HG03575 (cell line): ENCODE measurements at regions not wholly inside any gene's neighbourhood (a gene's known extent, or its start where the extent isn't known, plus 50 kb on each side); places are given as distances from the start of the nearest gene placed in this dataset.

Experiments
- ATAC-seq: cut with Tn5 transposase; IDR thresholded peaks from one replicate; pipeline ENCODE4 v1.9.1; 2021; ENCODE audit not compliant: unreplicated experiment, insufficient number of reproducible peaks, low FRiP score; ENCODE audit errors: extremely low read depth

GRCh38 chr5:1952021-1952420, 69.3 kb upstream of the IRX4 start:
- no peak for ATAC-seq

- ATAC-seq: no peak
Measured at GRCh38 chr5:1951165-1951816, 68.6 kb upstream of the IRX4 start.

DNA sequence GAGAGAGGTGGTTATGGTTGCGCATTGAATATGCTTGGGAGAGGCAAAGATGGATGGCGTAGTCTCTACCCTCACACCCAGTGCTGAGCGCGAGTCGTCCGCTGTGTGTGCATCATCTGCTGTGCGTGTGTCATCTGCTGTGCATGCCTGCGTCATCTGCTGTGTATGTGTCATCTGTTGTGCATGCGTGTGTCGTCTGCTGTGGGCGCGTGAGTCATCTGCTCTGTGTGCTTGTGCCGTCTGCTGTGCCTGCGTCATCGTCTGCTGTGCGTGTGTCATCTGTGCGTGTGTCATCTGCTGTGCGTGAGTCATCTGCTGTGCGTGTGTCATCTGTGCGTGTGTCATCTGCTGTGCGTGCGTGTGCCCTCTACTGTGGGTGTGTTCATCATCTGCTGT, 68.0 kb upstream of the IRX4 start:
- no peak for ATAC-seq

GRCh38 chr5:1950096-1950707, 67.5 kb upstream of the IRX4 start:
- ATAC-seq: no peak

- ATAC-seq: no peak
Measured at GRCh38 chr5:1949253-1949652, 66.5 kb upstream of the IRX4 start.

DNA sequence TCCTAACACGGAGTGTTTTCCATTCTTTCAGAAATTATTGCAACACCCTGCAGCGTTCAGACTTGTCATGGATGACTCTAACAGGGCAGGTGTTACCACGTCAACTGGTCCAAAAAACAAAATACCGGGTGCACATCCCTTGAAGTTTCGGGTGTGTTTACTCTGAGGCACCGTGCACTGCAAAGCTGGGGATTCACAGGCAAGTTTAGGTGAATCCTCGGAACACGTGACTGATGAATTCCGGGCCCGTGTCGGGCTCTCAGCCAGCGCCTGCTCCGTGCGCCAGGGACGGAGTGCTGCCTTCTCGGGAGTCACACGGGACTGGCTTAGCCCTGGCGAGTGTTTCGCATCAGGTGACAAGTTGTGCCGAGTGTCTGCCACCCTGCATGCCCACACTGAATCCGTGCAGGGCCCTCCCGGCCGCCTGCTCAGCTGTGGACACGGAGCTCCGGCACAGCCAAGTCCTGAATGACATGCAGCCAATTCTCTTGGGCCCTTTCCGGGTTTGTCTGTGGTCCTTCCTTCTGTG, 66.0 kb upstream of the IRX4 start:
- ATAC-seq: no peak

DNA sequence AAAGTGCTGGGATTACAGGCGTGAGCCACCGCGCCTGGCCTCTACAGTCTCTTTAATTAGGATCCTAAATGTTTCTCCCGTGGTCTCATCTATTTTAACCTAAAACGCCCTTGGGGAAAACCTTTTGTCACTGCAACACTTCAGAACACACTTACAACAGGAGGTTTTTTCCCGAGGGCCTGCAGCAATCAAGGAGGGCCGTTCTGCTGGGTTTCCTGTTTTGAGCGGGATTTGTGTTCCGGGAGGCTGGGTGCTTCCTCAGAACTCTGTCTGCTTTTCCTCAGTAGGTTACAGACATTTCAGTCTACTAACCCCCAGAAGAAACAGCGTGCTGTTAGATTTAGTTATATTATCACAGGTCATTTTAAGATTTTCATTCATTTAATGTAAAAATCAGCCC, 65.4 kb upstream of the IRX4 start:
- no peak for ATAC-seq

DNA sequence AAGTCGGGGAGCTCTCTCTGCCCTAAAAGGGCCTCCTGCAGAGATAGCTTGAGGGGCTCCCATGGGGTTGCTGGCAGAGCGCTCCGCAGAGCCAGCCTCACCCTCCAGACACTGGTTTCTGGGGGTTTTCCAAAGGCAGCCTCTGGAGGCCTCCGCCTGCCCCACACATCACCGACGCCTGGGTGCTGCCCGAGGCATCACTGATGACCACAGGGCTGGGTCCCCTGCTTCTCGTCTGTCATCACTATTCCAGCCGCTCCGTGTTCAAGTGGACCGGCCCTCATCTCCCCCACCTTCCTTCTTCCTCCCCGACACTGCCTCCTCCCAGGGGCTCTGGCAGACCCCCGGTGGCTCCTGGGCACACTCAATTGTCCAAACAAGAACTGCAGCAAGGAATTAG, 64.1 kb upstream of the IRX4 start:
- no peak for ATAC-seq

DNA sequence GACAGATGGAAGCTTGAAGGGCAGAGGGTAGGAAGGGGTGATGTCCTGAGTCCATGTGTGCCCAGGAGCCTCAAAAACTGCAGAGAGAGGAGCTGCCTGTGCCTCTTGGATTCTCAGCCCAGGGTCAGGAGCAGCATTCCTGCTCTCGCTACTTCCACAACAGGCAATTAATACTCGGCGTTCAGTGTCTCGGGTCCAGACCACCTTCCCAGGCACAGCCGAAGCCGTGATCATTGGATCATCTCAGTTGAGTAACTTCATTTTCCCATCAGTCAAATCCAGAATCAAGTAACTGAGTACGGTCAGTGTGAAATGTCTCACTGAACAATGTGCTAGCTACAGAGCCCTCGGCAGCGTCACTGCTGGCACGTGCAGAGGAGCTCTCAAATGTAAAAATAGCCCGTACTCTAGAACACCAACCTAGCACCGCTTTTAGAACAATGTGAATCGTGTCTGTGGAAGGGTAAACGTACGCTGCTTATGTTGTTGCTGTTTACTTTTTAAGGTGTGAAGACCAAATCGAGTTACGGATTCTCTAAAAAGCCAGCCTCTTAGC, 63.5 kb upstream of the IRX4 start:
- no peak for ATAC-seq

- ATAC-seq: no peak
Measured at GRCh38 chr5:1945606-1946005, 62.9 kb upstream of the IRX4 start.

GRCh38 chr5:1944408-1944807, 61.7 kb upstream of the IRX4 start:
- ATAC-seq: no peak

DNA sequence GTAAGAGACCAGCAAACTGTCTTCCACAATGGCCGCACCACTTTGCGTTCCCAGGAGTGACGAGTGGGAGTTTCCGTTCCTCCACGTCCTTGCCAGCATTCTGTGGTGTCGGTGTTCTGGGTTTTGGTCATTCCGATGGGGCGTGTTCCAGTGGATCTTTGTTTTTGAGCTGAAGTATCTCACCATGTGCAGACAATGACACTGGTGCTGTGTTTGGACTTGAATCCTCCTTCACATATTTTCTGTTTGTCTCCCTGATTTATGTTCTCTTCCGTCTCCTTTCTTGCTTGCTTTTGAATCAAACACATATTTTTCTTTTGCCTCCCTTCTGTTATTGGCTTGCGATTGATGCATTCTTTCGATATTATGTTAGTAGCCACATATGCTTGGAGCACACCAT, 60.8 kb upstream of the IRX4 start:
- ATAC-seq: no peak

DNA sequence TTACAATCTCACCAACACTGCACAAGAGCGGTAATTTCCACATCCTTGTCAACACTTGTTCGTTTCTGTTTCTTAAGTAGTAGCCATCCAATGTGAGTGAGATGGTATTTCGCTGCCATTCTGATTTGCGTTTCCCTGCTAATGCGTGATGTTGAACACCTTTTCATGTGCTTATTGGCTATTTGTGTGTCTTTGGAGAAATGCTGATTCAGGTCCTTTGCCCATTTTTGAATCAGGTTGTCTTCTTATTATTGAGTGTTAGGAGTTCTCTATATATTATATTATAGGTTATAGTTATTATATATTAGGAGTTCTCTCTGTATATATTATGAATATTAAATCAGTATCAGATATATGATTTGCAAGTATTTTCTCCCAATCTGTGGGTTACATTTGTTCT, 59.9 kb upstream of the IRX4 start:
- ATAC-seq: no peak

GRCh38 chr5:1942158-1942557, 59.4 kb upstream of the IRX4 start:
- ATAC-seq: no peak

- ATAC-seq: no peak
Measured at GRCh38 chr5:1939256-1939655, 56.5 kb upstream of the IRX4 start.

- ATAC-seq: no peak
Measured at GRCh38 chr5:1938310-1939000, 55.7 kb upstream of the IRX4 start.

GRCh38 chr5:1937590-1937989, 54.9 kb upstream of the IRX4 start:
- ATAC-seq: no peak

DNA sequence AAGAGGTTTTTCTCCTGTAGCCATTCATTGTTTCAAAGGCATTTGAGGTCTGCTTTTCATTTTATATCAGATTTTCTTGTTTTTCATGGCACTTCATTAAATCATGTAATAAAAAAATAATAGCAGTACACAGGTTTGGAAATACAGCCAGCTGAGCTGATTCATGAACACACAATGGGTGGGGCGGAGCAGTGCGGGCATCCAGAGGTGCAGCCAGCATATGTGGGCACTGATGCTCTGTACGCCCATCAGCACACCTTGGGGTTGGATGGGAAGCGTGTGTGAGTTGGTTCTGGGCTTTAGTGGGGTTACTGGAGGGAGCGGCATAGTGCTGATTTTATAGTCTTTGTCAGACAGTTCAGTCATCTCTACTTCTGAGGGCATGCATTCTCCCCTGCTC, 54.2 kb upstream of the IRX4 start:
- no peak for ATAC-seq

- no peak for ATAC-seq
Measured at GRCh38 chr5:1936413-1936812, 53.7 kb upstream of the IRX4 start.

DNA sequence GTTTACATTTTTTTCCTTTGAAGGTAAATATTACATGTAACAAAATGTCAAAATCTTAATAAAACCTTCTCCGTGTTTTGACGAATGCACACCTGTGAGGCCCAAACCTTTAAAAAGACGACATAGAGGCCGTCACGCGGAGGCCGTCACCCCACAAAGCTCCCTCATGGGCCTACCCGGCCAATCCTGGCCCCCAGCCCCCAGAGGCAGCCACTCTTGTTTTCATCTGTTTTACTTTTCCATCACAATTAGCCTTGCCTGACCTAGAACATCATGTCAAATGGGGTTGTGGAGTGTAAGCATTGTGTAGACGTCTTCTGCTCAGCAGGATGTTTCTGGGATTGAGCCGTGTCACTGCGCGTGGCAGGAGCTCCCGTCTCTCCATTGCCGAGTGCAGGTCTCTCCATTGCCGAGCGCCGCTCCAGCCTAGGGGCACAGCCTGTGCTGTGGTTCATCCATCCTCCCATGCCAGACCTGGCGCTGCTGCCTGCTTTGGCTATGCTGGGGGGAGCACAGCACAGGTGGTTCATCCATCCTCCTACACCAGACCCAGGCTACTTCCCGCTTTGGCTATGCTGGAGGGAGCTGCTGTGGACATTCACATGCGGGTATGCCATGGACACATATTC, 52.2 kb upstream of the IRX4 start:
- ATAC-seq: no peak
